ENCODE measurements at regions not wholly inside any gene's neighbourhood (a gene's known extent, or its start where the extent isn't known, plus 50 kb on each side); places are given as distances from the start of the nearest gene placed in this dataset.
"Not testable (repeated sequence)": the region's sequence is repeated elsewhere in the genome, so short reads cannot be mapped to it uniquely, and the experiment has no call there.

GRCh38 chr9:81022177-81022576 is 667.2 kb downstream of the TLE1 start:
- no peak for DNase-seq (ENCODE audit: low read depth in 2 of 2)

GRCh38 chr9:81014945-81015344 is 674.4 kb downstream of the TLE1 start:
- not testable (repeated sequence) for DNase-seq (ENCODE audit: low read depth in 2 of 2)

- DNase-seq (ENCODE audit: low read depth in 2 of 2), result not testable (repeated sequence)
These were observed 676.2 kb downstream of the TLE1 start for GRCh38 chr9:81013191-81013590.

- no peak for DNase-seq (ENCODE audit: low read depth in 2 of 2)
These were observed 686.4 kb downstream of the TLE1 start for GRCh38 chr9:81002906-81003305.

GRCh38 chr9:81002242-81002641 is 687.1 kb downstream of the TLE1 start:
- no peak for DNase-seq (ENCODE audit: low read depth in 2 of 2)

- DNase-seq (ENCODE audit: low read depth in 2 of 2), result no peak
These were observed 693.6 kb downstream of the TLE1 start for GRCh38 chr9:80995759-80996158.

GRCh38 chr9:80994892-80995291 is 694.5 kb downstream of the TLE1 start:
- no peak for DNase-seq (ENCODE audit: low read depth in 2 of 2)

GRCh38 chr9:80985595-80985994 is 703.8 kb downstream of the TLE1 start:
- DNase-seq (ENCODE audit: low read depth in 2 of 2), result not testable (repeated sequence)

- DNase-seq (ENCODE audit: low read depth in 2 of 2), result no peak
These were observed 712.9 kb downstream of the TLE1 start for GRCh38 chr9:80976403-80976802.

- not testable (repeated sequence) for DNase-seq (ENCODE audit: low read depth in 2 of 2)
These were observed 719.0 kb downstream of the TLE1 start for GRCh38 chr9:80970377-80970776.

GRCh38 chr9:80968611-80969010 is 720.7 kb downstream of the TLE1 start:
- no peak for DNase-seq (ENCODE audit: low read depth in 2 of 2)

- DNase-seq (ENCODE audit: low read depth in 2 of 2), result no peak
These were observed 724.4 kb downstream of the TLE1 start for GRCh38 chr9:80964914-80965313.

- no peak for DNase-seq (ENCODE audit: low read depth in 2 of 2)
These were observed 725.0 kb downstream of the TLE1 start for GRCh38 chr9:80964374-80964773.

- DNase-seq (ENCODE audit: low read depth in 2 of 2), result no peak
These were observed 731.5 kb downstream of the TLE1 start for GRCh38 chr9:80957801-80958200.

- no peak for DNase-seq (ENCODE audit: low read depth in 2 of 2)
These were observed 734.8 kb downstream of the TLE1 start for GRCh38 chr9:80954521-80954920.

GRCh38 chr9:80952363-80952922 is 736.9 kb downstream of the TLE1 start:
- DNase-seq (ENCODE audit: low read depth in 2 of 2), result no peak

- no peak for DNase-seq (ENCODE audit: low read depth in 2 of 2)
These were observed 737.7 kb downstream of the TLE1 start for GRCh38 chr9:80951675-80952074.

GRCh38 chr9:80948876-80949275 is 740.5 kb downstream of the TLE1 start:
- DNase-seq (ENCODE audit: low read depth in 2 of 2), result no peak

GRCh38 chr9:80948066-80948465 is 741.3 kb downstream of the TLE1 start:
- no peak for DNase-seq (ENCODE audit: low read depth in 2 of 2)

- no peak for DNase-seq (ENCODE audit: low read depth in 2 of 2)
These were observed 742.7 kb downstream of the TLE1 start for GRCh38 chr9:80946496-80947170.

GRCh38 chr9:80945436-80945835 is 743.9 kb downstream of the TLE1 start:
- DNase-seq (ENCODE audit: low read depth in 2 of 2), result no peak

- no peak for DNase-seq (ENCODE audit: low read depth in 2 of 2)
These were observed 751.7 kb downstream of the TLE1 start for GRCh38 chr9:80937645-80938044.

- no peak for DNase-seq (ENCODE audit: low read depth in 2 of 2)
These were observed 755.3 kb downstream of the TLE1 start for GRCh38 chr9:80934095-80934494.
